HEK293T (cell line): ENCODE measurements at regions not wholly inside any gene's neighbourhood (a gene's known extent, or its start where the extent isn't known, plus 50 kb on each side); places are given as distances from the start of the nearest gene placed in this dataset.

Source experiments
- ARNT ChIP-seq: fragments of 450-650 bp; IDR thresholded peaks from 2 replicates; pipeline ENCODE4 v1.6.1; 2017; ENCODE audit warnings: mild to moderate bottlenecking
- BHLHE40 ChIP-seq: fragments of 450-650 bp; IDR thresholded peaks from 2 replicates; pipeline ENCODE4 v1.6.1; 2016; ENCODE audit warnings: mild to moderate bottlenecking, moderate library complexity, borderline replicate concordance
- ELF4 ChIP-seq: fragments of 450-650 bp; IDR thresholded peaks from 2 replicates; pipeline ENCODE4 v1.6.1; 2017; ENCODE audit warnings: antibody characterized with exemption
- FOXA1 ChIP-seq: fragments of 450-650 bp; IDR thresholded peaks from 2 replicates; pipeline ENCODE4 v1.6.1; 2016; ENCODE audit warnings: mild to moderate bottlenecking
- FOXM1 ChIP-seq: fragments of 450-650 bp; IDR thresholded peaks from 2 replicates; pipeline ENCODE4 v1.6.1; 2017; ENCODE audit warnings: mild to moderate bottlenecking, borderline replicate concordance
- HDGF ChIP-seq: fragments of 450-650 bp; IDR thresholded peaks from 2 replicates; pipeline ENCODE4 v1.6.1; 2017; ENCODE audit warnings: antibody characterized with exemption, borderline replicate concordance
- LEF1 ChIP-seq: fragments of 450-650 bp; IDR thresholded peaks from 2 replicates; pipeline ENCODE4 v1.6.1; 2017; ENCODE audit warnings: mild to moderate bottlenecking, borderline replicate concordance
- NFRKB ChIP-seq: fragments of 450-650 bp; IDR thresholded peaks from 2 replicates; pipeline ENCODE4 v1.6.1; 2016; ENCODE audit warnings: mild to moderate bottlenecking, moderate library complexity
- SP1 ChIP-seq: fragments of 450-650 bp; IDR thresholded peaks from 2 replicates; pipeline ENCODE4 v1.6.1; 2017
- SUZ12 ChIP-seq: fragments of 450-650 bp; IDR thresholded peaks from 2 replicates; pipeline ENCODE4 v1.6.1; 2016; ENCODE audit warnings: mild to moderate bottlenecking
- TARDBP ChIP-seq: fragments of 450-650 bp; IDR thresholded peaks from 2 replicates; pipeline ENCODE4 v1.6.1; 2016
- ZNF384 ChIP-seq: fragments of 450-650 bp; IDR thresholded peaks from 2 replicates; pipeline ENCODE4 v1.6.1; 2016

- TF ChIP-seq SUZ12 (no peak), TARDBP (no peak), SP1 (no peak), ELF4 (no peak), HDGF (no peak), ZNF384 (no peak), ARNT (no peak), NFRKB (no peak), BHLHE40 (no peak), FOXM1 (no peak), LEF1 (no peak), FOXA1 (no peak)
These were observed 218.0 kb upstream of the PREP start for GRCh38 chr6:105620878-105621277.
